ENCODE measurements at regions not wholly inside any gene's neighbourhood (a gene's known extent, or its start where the extent isn't known, plus 50 kb on each side); places are given as distances from the start of the nearest gene placed in this dataset.

DNA sequence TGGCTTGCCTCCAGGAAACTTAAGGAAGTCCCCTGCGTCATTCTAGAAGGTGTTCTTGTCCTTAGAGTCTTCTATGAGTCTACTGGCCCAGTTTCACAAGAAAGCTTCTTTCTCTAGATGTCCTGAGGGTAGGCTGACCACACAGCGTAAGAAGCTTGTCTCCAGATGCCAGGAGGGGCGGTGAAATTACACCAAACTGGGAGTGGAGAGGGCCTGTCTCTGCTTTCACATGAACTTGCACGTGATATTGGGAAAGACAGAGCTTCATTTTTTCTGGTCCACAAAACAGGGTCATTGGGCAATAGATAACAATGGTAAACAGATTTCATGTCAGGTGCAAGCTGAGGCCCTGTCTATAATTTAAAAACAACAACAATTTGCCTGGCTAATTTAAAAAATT lies 85.7 kb upstream of the TBX3 start:
- DNase-seq (ENCODE audit: low read depth), result no peak

DNA sequence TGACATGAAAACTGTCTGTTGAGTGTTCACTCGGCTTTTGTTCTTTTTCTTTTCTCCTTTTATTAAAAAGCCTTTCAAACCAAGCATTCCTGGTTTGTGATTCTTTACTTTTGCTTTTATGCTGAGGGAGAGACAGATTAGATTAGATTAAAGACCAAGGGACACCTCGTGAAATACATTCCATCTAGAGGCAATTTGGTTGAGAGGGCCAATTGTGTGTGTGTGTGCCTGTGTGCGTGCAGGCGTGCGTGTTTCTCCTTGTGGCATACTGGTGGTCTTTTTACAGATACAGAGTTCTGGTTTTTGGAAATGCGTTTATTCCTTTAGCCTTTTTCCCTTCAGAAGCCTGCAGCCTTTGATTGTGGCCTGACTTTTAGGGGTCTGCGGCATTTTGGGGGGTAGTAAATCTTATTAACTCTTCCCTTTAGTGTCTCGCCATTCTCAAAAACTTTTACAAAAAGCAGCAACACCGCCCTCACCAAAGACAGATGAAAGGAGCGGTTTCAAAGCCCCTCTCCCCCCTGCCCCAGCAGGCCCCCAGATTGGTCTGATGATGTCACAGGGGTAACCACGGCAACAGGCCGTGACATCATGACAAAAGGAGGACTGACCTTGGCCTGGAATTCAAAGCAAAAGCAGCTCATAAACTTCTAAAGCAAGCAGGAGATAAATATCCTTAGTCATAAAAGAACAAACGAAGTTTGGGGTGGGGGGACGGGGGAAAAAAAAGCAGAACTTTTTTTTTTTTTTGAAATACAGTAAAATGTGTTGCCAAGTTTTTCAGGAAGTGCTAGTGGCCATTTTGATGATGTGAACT lies 84.1 kb upstream of the TBX3 start:
- DNase-seq (ENCODE audit: low read depth), result no peak

DNA sequence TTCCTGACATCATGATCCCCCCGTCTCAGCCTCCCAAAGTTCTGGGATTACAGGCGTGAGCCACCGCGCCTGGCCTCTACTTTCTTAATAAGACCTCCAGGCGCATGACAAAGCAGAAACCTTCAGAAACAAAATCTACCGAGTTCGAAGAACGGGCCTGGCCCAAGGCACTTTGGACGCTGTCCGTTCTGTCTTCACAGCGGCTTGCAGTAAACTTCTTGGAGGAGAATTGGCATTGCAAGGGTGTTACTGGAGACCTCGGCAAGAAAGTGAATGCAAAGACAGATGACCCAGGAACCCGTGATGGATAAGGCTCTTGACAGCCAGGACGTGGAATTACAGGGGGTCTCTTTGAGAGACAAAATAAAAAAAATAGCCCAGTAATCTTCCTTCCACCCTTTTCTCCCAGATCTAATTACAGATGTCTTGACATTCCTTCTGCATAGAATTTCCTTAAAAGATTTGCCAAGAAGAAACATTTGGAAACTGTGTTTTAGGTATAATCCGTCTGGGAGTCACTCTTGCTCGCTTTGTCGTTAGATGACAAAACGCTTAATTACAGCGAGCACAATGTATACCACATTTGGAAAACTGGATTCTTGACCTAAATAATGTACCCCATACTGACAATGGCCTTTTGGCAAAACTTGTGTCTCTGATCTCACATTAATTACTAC lies 83.2 kb upstream of the TBX3 start:
- DNase-seq (ENCODE audit: low read depth), result no peak

DNA sequence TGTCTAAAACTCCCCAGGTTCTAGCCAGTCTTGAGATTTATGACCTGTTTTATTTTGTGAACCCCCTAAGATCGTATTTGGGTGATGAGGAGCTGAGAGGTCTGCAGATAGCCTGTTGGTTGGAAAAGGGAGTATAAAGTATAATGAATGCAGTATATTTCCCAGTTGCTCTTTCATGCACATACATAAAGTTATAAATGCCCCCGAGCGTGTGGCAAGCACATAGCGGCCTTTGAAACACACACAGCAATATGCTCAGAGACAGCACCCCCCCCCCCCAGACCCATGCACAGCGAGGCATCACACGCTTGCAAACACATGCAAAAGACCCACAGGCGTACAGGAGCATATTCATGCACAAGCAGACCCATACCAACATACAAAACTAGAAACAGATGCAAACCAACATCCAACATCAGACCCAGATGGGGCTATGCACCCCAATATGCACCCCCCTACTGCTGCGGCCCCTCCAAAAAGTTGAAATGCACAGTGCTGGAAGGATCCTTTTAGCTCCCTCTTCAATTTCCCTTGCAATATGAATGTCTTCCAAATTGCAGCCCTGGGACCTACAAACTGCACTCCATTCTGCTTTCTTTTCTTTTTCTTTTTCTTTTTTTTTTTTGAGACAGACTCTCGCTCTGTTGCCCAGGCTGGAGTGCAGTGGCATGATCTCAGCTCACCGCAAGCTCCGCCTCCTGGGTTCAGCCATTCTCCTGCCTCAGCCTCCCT lies 82.2 kb upstream of the TBX3 start:
- no peak for DNase-seq (ENCODE audit: low read depth)

DNA sequence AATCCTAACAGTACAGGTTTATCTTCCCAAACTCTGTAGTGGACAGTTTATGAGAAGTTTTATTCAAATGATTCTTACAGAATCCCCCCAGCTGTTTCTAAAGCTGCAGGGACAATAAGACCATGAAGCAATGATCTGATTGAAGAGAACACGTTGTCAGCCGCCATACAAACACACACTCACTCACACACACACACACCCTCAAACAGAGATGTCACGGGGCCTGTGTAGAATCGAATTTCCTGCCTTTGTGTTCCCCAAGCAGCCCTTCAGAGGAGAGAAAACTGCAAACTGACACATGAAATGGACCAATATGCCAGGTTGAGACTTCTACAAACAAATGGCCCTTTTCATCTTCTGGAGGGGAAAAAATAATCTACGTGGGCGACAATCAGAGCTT lies 80.5 kb upstream of the TBX3 start:
- no peak for DNase-seq (ENCODE audit: low read depth)

DNA sequence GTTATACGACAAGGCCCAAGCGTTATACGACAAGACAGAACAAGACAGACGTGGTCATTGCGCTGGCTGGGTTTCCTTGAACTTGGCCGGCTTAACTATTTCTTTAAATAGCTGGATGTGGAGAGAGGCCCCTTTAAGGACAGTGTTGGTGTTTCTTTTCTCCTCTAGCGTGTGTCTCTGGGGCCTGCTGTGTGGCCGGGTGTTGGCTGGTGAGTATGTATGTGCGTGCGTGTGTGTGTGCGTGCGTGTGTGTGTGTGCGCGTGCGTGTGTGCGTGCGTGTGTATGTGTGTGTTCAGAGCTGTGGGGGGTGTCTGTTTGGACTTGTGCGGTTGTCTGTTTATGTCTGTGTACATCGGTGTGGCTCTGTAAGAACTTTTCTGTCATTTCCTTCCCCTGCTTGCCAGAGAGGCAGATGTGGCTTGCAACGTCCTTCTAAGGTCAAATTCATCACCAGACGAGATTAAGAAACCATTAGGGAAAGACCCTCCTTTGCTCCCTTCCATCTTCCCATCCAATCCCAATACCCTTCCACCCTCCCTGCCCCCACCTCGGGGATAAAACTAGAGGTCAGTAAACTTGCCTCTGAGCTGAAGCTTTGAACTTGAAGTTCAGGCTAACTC lies 78.6 kb upstream of the TBX3 start:
- no peak for DNase-seq (ENCODE audit: low read depth)

DNA sequence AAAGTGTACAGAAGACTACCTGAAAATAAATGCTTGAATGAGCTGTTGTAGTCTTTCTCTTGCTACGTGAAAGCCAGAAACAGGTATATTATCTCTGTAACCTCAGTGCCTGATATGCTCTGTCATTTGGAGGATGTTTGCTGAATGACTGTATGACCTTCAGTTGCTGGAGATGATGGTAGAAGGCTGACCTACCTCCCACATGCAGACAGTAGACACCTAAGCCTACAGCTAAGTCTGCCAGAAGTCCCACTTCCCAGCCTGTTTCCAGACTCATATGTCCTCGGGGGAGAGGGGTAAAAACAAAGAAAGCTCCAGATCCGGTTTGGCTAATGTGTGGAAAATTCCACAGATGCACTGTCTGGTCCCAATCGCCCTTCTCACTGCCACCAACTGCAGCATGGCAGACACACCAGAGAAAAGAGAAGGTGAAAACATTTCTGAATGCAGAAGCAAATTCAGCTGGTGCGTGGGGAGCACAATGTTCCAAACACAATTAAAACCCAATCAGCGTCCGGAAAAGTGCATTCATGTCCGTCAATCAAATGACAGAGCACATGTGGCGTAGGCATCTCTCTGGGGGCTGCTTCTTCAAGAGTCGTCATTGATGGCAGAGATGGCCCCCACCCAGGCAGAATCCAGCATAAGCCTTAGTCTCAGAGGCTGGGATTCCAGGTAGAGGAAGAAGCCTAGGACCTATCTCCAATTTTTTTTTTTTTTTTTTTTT lies 76.3 kb upstream of the TBX3 start:
- no peak for DNase-seq (ENCODE audit: low read depth)

DNA sequence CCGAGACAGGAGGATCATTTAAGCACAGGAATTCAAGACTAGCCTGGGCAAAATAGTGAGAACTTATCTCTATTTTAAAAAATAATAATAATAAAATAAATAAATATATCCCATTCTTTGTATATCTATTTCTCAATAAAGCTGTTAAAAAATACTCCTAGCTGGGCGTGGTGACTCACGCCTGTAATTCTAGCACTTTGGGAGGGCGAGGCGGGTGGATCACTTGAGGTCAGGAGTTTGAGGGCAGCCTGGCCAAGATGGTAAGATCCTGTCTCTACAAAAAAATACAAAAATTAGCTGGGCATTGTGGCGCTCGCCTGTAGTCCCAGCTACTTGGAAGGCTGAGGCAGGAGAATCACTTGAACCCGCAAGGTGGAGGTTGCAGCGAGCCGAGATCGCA lies 75.7 kb upstream of the TBX3 start:
- no peak for DNase-seq (ENCODE audit: low read depth)

DNA sequence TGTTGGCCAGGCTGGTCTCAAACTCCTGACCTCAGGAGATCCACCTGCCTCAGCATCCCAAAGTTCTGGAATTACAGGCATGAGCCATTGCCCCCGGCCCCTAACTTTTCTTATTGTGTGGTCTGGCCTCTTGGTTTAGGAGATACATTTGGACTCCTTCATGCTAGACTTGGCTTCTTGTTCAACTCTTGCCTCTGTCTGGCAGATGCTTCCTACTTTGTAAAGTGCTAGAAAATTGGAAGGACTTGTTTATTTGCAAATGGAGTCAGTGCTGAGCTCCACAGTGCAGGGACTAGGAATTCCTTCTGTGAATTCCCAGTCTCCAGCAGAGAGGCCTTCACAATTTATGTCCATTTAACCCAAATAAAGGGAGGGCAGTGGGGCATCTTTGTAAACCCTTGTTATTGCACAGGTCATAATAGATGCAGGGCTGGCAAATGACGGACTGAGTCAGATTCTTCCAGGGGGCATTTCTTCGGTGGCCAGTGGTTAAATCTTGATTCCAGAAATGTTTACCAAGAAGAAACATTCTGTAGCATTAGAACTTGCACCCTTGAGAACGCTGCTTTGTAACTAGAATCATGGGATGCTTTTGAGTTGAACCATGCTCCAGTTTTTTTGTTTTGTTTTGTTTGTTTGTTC lies 73.8 kb upstream of the TBX3 start:
- no peak for DNase-seq (ENCODE audit: low read depth)

DNA sequence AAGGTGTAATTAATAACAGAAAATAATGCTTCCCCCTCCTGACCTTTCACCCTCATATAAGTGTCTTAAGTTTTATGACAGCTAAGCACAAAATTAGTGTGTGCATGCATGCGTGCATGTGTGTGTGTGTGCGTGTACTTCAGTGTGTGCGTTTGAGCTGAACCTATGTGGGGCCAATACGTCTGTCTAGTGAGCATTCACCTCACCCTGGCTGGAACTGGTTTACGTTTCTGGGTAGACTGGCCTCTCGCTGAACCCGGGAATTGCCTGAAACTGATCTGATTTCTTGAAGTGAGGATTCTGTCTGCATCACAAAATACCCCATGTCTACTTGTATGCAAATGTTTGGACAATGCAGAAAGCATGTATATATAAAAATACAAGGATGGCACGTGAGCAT lies 68.2 kb upstream of the TBX3 start:
- no peak for DNase-seq (ENCODE audit: low read depth)

DNA sequence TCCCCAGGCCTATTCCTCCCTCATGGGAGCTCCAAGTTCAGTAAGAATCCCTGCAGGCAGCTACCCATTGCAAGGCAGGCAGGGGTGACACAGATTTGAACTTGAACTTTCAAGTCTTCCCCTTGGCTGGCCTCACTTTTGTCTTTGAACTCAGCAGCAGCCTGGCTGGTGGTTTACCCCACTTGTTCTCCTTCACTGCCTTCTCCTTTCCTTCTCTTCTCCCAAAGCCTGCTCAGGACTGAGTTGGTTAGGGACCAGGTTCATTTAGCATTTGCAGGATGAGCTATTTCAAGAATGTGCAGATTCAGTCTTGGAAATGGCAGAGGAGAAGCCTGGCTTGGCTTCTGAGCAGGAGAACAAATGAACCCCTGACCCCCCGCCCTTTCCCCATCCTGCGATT lies 67.7 kb upstream of the TBX3 start:
- DNase-seq (ENCODE audit: low read depth), result no peak

DNA sequence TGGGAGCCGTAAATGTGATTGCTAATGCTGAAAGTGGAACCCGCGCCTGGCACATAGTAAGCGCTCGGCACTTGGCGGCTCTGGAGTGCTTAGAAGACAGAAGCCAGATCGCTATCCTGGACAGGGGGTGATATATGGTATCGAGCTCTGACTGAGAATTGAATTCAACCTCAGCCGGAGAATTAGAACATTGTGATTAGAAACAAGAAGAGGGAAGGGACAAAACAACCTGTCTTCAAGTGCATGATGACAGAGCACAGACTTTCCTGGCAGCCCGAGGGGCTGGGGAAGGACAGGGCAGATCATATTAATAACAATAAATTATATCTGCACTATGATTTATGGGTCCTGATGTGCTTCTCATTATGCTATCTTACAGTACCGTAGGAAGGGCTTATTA lies 66.9 kb upstream of the TBX3 start:
- no peak for DNase-seq (ENCODE audit: low read depth)

DNA sequence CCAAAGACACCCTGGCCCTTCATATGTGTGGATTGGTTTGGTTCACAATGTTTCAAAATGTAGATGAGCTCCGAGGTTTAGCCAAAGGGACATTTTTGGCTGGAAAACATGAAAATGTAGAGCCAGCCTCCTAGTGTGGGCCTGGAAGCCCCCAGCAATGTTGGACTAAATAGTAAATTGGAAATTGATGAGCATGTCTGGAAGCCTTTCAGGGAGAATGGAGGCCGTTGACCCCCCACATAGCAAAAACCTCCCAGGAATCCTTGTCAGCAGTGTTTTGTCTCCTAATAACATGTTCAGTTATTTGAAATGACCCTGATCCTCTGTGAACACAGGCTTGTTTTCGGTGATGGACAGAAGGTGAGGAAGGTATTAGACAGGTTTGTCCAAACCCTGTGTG lies 65.1 kb upstream of the TBX3 start:
- DNase-seq (ENCODE audit: low read depth), result no peak

DNA sequence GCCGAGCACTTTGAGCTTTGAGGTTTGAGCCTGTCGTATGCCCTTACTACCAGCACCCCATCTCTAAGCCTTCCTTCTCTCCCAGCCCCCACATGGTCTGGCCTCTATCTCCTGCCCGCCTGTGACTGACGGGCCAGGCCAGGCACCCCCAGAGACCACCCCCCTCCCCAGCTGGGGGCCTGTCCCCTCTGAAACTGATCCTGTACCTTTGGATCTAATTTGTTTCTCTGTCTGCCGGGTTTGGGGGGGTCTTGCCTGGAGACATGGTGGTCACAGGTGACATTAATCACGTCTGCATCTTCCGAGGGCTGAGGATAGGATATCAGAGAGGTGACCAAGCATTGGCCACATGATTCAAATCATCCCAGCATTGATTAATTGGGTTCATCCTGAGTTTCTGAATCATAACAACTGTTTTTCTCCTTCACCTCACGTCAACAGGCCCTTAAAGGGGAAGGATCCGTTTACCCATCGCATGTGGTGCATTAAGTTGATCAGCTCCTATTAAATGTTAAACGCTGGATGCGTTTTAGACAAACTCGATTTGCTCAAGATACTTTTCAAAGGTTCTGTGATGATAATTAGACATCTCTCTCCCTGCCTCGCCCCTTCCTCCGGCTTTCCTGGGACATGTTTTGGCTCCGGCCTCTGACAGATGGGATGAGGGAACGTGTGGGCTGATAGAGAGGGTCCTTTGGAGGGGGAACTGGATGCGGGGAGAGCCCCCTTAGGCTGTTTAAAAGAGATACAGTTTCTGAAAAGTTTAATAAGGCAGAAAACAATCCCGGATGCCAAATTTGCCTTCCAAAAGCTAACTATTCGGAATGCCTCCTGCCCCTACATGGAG lies 63.3 kb upstream of the TBX3 start:
- no peak for DNase-seq (ENCODE audit: low read depth)

DNA sequence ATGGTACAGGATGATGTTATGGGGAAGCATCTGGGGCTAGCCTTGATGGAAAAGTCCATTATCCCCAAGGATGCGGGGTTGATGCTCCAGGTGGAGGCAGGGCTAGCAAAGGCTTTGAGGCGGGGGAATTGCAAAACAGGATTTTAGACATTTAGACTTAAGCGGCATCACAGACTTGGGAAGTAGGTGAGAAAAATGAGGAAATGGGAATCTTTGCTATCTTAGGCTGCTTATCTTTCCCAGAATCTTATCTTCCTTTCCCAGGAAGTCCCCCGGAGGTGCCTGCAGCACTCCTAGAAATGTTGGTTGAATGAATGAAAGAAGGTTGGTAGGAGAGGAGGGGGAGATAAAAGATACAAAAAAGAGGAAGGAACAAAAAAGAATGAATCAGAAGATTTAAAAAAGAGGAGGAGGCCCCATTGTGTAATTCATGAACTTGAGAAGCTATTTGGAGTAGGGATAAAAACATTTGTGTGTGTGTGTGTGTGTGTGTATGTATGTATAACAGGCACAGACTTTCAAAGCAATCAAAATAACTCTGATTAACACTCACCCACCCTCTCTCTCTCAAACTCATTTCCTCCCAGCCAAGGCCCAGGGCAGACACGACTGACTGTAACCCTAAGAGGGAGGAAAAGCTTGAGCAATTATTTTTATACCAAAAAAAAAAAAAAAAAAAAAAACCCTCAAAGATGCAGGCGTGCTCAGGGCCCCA lies 62.5 kb upstream of the TBX3 start:
- DNase-seq (ENCODE audit: low read depth), result no peak

DNA sequence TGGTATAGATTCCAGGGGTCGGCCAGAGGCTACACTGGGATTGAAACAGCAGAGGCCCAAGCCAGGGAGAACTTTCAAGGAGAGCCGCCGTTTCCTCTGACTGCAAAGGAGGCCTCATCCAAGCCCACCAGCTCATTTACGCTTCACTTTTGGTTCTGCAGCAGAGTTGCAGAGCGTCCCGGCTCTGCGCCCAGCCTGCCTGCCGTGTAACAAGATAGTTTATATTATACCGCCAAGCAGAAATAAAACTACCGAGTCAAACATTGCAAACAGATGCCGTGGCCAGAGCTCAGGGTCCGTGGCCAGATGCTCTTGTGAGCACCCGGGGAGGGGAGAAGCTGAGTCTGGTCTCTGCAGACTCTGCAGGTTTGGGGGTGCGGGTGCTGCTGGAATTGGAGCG lies 60.7 kb upstream of the TBX3 start:
- no peak for DNase-seq (ENCODE audit: low read depth)

DNA sequence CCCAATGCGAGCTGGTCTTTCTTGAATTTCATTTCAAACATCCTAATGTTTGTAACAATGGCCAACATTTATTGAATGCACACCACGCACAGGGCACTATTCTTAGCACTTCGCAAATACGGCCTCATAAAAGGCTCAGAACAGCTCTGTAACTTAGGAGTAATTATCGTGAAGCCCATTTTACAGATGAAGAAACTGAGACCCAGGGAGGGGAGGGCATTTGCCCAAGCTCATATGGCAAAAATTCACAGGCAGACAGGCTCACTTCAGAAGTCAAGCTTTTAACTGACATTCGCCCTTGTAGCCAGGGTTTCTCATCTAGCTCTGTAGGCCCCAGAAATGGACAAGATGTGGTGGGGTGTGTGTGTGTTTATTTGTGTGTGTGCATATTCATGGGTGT lies 60.3 kb upstream of the TBX3 start:
- no peak for DNase-seq (ENCODE audit: low read depth)

DNA sequence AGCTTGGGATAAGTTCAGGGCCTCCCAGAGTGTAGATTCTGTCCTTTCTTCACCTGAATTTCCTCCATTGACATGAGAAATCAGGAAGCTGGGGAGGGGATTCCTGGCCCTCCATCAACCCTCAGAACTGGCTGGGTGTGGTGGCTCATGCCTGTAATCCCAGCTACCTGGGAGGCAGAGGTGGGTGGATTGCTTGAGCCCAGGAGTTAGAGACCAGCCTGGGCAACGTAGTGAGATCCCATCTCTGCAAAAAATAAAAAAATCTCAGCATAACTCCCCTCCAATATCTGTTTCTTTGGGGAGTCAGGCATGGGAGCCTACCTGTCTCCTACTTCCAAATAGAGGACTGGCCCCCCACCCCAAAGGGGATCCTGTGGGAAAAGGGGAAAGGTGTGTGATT lies 59.8 kb upstream of the TBX3 start:
- DNase-seq (ENCODE audit: low read depth), result no peak

DNA sequence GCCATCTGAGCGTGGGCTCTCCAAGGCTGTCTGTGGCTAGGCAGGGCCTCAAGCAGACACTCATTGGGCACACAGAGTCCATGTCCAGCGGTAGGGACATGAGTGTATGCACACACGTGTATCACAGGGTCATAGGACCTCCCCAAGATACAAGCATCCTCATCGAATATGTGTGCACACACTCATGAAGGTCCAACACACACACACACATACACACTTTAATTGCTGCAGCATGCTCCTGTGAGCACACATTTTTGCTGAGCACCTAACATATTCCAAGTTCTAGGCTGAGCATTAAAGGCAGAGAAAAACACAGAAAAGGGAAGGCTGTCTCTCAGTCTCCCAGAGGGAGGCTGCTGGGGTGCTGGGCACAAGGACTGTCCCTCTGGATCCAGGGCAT lies 59.3 kb upstream of the TBX3 start:
- DNase-seq (ENCODE audit: low read depth), result no peak

DNA sequence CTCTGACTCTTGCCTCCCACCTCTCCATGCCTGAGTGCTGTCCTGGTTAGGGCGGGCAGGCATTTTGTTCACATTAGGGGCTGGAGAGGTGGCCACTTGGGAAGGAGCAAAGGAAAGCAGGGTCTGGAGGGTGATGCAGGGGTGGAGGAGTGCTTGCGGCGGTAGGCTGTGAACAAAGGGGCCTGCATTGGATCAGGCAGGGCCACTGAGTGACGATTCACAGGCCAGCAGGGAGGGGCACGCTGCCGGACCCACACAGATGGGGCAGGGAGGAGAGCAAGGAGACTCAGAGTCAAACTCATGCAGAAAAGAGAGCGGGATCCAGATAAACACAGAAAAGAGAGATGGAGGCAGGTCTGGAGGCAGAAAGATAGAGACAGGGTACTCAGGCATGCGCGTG lies 58.4 kb upstream of the TBX3 start:
- no peak for DNase-seq (ENCODE audit: low read depth)
